ENCODE measurements at regions not wholly inside any gene's neighbourhood (a gene's known extent, or its start where the extent isn't known, plus 50 kb on each side); places are given as distances from the start of the nearest gene placed in this dataset.

GRCh38 chrX:141641138-141641537, 51.6 kb downstream of the SPANXA2 start:
- peaks cover 7% of the 10 kb centered on the region for H3K9me3 ChIP-seq (ENCODE audit: control insufficient read depth, low read length)
- no peak for DNase-seq (ENCODE audit: low read depth)
- no peaks in the 10 kb centered on the region for H3K36me3 ChIP-seq (ENCODE audit: control insufficient read depth, insufficient read depth, low read length, severe bottlenecking)
- H3K27me3 ChIP-seq (replicated peaks; ENCODE audit: control insufficient read depth, insufficient read depth, low read length) = no peaks in the 10 kb centered on the region
- no peaks in the 10 kb centered on the region for H3K4me1 ChIP-seq (ENCODE audit: control insufficient read depth, insufficient read depth, low read length)
- H3K4me3 ChIP-seq (ENCODE audit: low read length) = no peak overlapping the region
- H3K9ac ChIP-seq (ENCODE audit: low read length) = no peak overlapping the region

- Histone ChIP-seq H3K9ac (ENCODE audit: low read length) (no peak overlapping the region), H3K4me3 (ENCODE audit: low read length) (no peak overlapping the region), H3K27me3 (replicated peaks; ENCODE audit: control insufficient read depth, insufficient read depth, low read length) (no peaks in the 10 kb centered on the region), H3K4me1 (ENCODE audit: control insufficient read depth, insufficient read depth, low read length) (no peaks in the 10 kb centered on the region), H3K36me3 (ENCODE audit: control insufficient read depth, insufficient read depth, low read length, severe bottlenecking) (no peaks in the 10 kb centered on the region), H3K9me3 (ENCODE audit: control insufficient read depth, low read length) (no peaks in the 10 kb centered on the region)
- peak; percentile 60 for DNase-seq (ENCODE audit: low read depth)
These were observed 53.5 kb downstream of the SPANXA2 start for GRCh38 chrX:141642979-141643378.

Measured in adipocyte (in vitro differentiated cells).